Pancreas (tissue), 10 donors: ENCODE measurements at regions not wholly inside any gene's neighbourhood (a gene's known extent, or its start where the extent isn't known, plus 50 kb on each side); places are given as distances from the start of the nearest gene placed in this dataset.

Experiments
- ATAC-seq, 4 donors: fragments of 200-7000 bp; cut with Tn5 transposase; one replicate each; pipeline versions ENCODE4 v1.8.0 to v1.9.1; 2020; ENCODE audit warnings: mild to moderate bottlenecking in 4 of 4, moderate library complexity in 4 of 4
- DNase-seq, 6 donors: peaks; one replicate each; pipeline ENCODE4 v3.0.0-alpha.2; 2020
- FAIRE-seq: peaks from 2 replicates; lab custom pipeline; 2012; peaks lifted over from hg19 to GRCh38; lab: Jason Lieb, UNC
- H3K27ac ChIP-seq, 4 donors: fragments of 200-600 bp; sonication (generic); 1 replicate in 3 of 4; 2 replicates in 1 of 4; pipeline versions ENCODE4 v1.5.0 to v1.8.0; 2020
- H3K27me3 ChIP-seq, 4 donors: fragments of 200-600 bp; one replicate each; pipeline ENCODE4 v1.8.0; 2021
- H3K36me3 ChIP-seq, 3 donors: fragments of 200-600 bp; sonication (generic) in 1 of 3; one replicate each; pipeline versions ENCODE4 v1.5.0 to v1.8.0; 2020 to 2021
- H3K4me1 ChIP-seq, 3 donors: fragments of 200-600 bp; one replicate each; pipeline ENCODE4 v1.8.0; 2021
- H3K4me3 ChIP-seq, 4 donors: fragments of 200-600 bp; sonication (generic) in 2 of 4; one replicate each; pipeline versions ENCODE4 v1.5.0 to v1.8.0; 2020 to 2021
- H3K9me3 ChIP-seq, 4 donors: fragments of 200-600 bp; one replicate each; pipeline ENCODE4 v1.8.0; 2021
- WGBS, 2 donors: extraction: QIAGEN DNeasy Blood & Tissue Kit; methylation state at CpG; one replicate each; pipeline ENCODE4 v1.1.7; 2013; 5-methylcytosine and 5-hydroxymethylcytosine counted together
- intact Hi-C, 3 donors: fragments of 100-400 bp; cut with DNase I; formaldehyde crosslinking; loops; one replicate each; pipeline versions ENCODE4 v1.11.1 to v1.14.2; 2022
- TF ChIP-seq, protein P1 (sequence below), 4 donors: fragments of 200-600 bp; sonication (generic) in 3 of 4; IDR thresholded peaks; one replicate each; pipeline versions ENCODE4 v1.5.0 to v1.8.0; 2021; ENCODE audit warnings: antibody characterized with exemption in 4 of 4
- donor health status: healthy with polysubstance abuse.
- donor health status: DM: no; HTN: no; CAD: no; lungs with moderate emphysema.
- donor health status: DM: no; HTN: no; CAD: no.
- donor health status: control.
- donor health status: control.
- donor health status: Bipolar disorder and iron deficiency.
- donor health status: DM: yes; HTN: yes; CAD: no.
- donor health status: DM: no; HTN: no; CAD: no.
- donor health status: DM: no; HTN: no; CAD: no.
- donor health status: DM: yes; HTN: yes; CAD: no.

DNA sequence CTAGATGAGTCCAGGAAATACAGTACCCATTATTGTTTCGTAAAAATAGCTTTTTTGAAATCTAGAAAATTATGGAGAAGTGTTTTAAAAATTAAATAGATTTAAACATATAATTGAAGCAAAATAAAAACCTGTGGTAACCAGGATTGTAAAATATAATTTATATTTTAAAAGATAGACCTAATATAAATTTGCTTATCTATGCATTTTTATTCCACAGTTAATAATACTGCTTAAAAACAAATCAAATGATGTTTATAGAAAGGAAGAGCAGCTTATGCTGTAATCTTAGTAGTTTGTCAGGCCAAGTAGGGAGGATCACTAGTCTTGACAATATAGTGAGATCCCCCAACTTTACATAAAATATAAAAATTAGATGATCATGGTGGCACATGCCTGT lies 388.9 kb upstream of the CNTNAP5 start:
- ATAC-seq = no peak
- H3K36me3 ChIP-seq = no peaks in the 10 kb centered on the region
- no peaks in the 10 kb centered on the region for H3K27me3 ChIP-seq
- TF ChIP-seq, protein P1, sequence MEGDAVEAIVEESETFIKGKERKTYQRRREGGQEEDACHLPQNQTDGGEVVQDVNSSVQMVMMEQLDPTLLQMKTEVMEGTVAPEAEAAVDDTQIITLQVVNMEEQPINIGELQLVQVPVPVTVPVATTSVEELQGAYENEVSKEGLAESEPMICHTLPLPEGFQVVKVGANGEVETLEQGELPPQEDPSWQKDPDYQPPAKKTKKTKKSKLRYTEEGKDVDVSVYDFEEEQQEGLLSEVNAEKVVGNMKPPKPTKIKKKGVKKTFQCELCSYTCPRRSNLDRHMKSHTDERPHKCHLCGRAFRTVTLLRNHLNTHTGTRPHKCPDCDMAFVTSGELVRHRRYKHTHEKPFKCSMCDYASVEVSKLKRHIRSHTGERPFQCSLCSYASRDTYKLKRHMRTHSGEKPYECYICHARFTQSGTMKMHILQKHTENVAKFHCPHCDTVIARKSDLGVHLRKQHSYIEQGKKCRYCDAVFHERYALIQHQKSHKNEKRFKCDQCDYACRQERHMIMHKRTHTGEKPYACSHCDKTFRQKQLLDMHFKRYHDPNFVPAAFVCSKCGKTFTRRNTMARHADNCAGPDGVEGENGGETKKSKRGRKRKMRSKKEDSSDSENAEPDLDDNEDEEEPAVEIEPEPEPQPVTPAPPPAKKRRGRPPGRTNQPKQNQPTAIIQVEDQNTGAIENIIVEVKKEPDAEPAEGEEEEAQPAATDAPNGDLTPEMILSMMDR (IDR thresholded peaks at IDR 0.05) = no peak
- H3K9me3 ChIP-seq = no peaks in the 10 kb centered on the region
- no peak for DNase-seq
- H3K4me1 ChIP-seq = no peaks in the 10 kb centered on the region
- intact Hi-C loops = no loop called here
- H3K27ac ChIP-seq = no peak overlapping the region
- WGBS, 2 donors = 38 to 59% methylated on average over 1 of the region's 1 CpG
- FAIRE-seq = no peak
- H3K4me3 ChIP-seq = no peak overlapping the region

DNA sequence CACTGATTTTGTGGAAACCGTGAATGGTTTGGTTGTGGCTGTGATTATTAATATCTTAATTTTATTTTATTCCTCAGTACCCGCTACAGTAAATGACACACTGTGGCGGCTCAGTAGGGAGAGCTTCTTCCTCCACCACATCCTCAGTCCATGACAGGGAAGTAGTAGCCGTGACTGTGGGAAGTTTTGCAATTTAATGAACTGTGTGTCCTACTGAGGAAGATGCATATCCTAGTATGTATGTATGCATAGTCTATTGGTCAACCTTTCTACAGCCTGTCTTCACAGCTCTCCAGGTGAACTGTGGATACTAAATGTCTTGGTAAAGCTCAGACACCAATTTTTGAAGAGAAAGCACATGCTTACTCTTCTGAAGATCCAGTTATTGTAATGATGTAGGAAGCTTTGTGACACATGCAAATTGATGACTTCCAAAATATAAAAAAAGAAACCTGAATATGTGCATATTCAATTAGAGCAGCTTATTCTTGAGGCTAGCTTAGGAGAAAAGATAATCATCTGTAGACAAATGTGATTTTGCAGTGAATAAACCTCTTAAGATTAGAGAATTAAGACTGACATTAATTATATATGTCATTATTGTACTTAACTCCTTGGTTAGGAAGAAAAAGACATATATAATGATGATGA lies 384.3 kb upstream of the CNTNAP5 start:
- ATAC-seq (no peak), FAIRE-seq (no peak), DNase-seq (no peak)
- Histone ChIP-seq H3K4me1 (no peaks in the 10 kb centered on the region), H3K4me3 (no peak overlapping the region), H3K9me3 (no peaks in the 10 kb centered on the region), H3K36me3 (no peaks in the 10 kb centered on the region), H3K27me3 (no peaks in the 10 kb centered on the region), H3K27ac (no peak overlapping the region)
- 57 to 72% methylated on average over 4 of the region's 4 CpGs for WGBS, 2 donors
- TF ChIP-seq, protein P1 (IDR thresholded peaks at IDR 0.05) = no peak
- intact Hi-C loops = no loop called here

DNA sequence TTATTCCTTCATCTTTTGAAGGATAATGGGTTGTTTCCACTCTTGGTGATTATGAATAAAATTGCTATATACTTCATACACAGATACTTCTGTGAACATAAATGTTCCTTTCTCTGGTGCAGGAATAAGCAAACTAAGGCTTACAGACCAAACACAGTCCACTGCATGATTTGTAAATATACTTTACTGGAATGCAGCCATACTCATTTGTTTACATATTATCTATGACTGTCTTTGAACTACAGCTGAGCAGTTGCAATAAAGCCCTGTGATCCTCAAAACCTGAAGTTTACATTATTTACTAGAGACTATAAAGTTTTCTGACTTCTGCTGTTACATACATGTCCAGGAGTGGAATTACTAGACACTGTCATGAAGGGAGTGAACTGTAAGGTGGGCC lies 381.0 kb upstream of the CNTNAP5 start:
- Histone ChIP-seq H3K36me3 (no peaks in the 10 kb centered on the region), H3K4me1 (no peaks in the 10 kb centered on the region), H3K27me3 (no peaks in the 10 kb centered on the region), H3K27ac (no peak overlapping the region), H3K9me3 (no peaks in the 10 kb centered on the region), H3K4me3 (no peak overlapping the region)
- TF ChIP-seq, protein P1 (IDR thresholded peaks at IDR 0.05) = no peak
- intact Hi-C loops = no loop called here
- ATAC-seq = no peak
- DNase-seq = no peak
- no peak for FAIRE-seq

DNA sequence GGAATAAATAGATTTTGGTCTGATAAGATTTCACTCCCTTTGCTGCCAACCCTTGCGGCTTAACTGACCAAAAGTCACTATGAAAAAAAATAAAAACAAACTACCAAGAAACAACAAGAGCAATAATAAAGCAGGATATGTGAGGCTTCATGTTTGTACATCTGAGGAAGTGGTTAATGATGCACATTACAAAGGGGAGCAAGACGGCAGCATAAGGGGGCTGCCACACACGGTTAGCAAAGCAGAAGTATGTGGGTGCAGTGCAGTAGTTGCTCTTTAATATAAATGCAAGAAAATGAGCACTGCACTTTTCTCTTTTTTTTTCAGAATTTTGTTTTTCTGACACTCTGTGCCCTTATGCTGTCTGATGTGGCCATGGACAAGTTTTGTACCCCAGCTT lies 377.1 kb upstream of the CNTNAP5 start:
- no peaks in the 10 kb centered on the region for H3K9me3 ChIP-seq
- FAIRE-seq (no peak), DNase-seq (no peak), ATAC-seq (no peak)
- WGBS, 2 donors = 44 to 46% methylated on average over 3 of the region's 3 CpGs
- H3K27ac ChIP-seq = no peak overlapping the region
- intact Hi-C loops = no loop called here
- H3K27me3 ChIP-seq = no peaks in the 10 kb centered on the region
- no peaks in the 10 kb centered on the region for H3K4me1 ChIP-seq
- no peak overlapping the region for H3K4me3 ChIP-seq
- TF ChIP-seq, protein P1 (IDR thresholded peaks at IDR 0.05) = no peak
- H3K36me3 ChIP-seq = no peaks in the 10 kb centered on the region

DNA sequence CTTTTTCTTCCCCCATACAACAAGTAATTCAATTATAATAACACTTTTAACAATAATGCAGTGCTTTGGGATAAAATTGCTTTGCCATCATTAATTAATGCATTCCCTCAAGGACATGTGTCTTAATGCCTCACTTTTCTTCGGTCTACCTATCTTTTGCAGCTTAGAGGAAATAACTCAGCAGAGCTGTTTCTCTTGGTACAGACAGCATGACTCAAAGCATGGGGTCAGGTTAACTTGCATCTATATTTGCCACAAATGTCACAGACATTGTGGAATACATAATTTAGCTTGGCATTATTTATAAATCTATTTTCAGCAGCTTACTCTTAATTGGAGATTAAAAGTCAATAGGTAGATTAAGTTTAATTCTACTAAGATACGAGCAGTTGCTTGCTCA lies 376.1 kb upstream of the CNTNAP5 start:
- Histone ChIP-seq H3K4me3 (no peak overlapping the region), H3K36me3 (no peaks in the 10 kb centered on the region), H3K9me3 (no peaks in the 10 kb centered on the region), H3K4me1 (no peaks in the 10 kb centered on the region), H3K27ac (no peak overlapping the region), H3K27me3 (no peaks in the 10 kb centered on the region)
- intact Hi-C loops = no loop called here
- TF ChIP-seq, protein P1 (IDR thresholded peaks at IDR 0.05) = no peak
- ATAC-seq = no peak
- WGBS, 2 donors = 12 to 13% methylated on average over 2 of the region's 2 CpGs
- FAIRE-seq = no peak
- no peak for DNase-seq
